HCT116 (cell line): ENCODE measurements at regions not wholly inside any gene's neighbourhood (a gene's known extent, or its start where the extent isn't known, plus 50 kb on each side); places are given as distances from the start of the nearest gene placed in this dataset.

Experiments
- ATAC-seq: fragments of 200-7000 bp; cut with Tn5 transposase; 2 replicates; pipeline ENCODE4 v1.9.1; 2020; ENCODE audit warnings: mild to moderate bottlenecking, moderate library complexity
- BruUV-seq: library from RNA; stranded (reverse); fragments of 400-500 nt; replicated peaks from 2 replicates; lab custom pipeline; 2021; lab: Mats Ljungman, UMichigan
- CTCF ChIA-PET: fragments of 300-600 bp; sonication (Branson Sonifier 250); formaldehyde crosslinking; loops from one replicate; lab custom pipeline; 2021; ENCODE audit warnings: antibody characterized with exemption; lab: Charles Lee
- POLR2A ChIA-PET: fragments of 300-600, 350-600 bp; sonication (Branson Sonifier 250); formaldehyde crosslinking; loops from one replicate; lab custom pipeline; 2021; ENCODE audit warnings: antibody characterized with exemption; lab: Charles Lee
- RAD21 ChIA-PET, 2 experiments: fragments of 300-600 bp; sonication (Branson Sonifier 250); formaldehyde crosslinking; loops; one replicate each; lab custom pipeline; 2023; ENCODE audit warnings: low total read pairs in 2 of 2; ENCODE audit not compliant: uncharacterized antibody in 2 of 2, unreplicated experiment in 2 of 2, low non-redundant PET in 1 of 2; lab: Charles Lee
- DNase-seq: peaks from one replicate; pipeline ENCODE4 v3.0.0-alpha.2; 2010; ENCODE audit warnings: low read depth, low spot score
- H2AFZ ChIP-seq: fragments of 200-600 bp; shearing (Covaris generic), sonication (generic); 2 replicates; pipeline ENCODE4 v1.6.1; 2017; ENCODE audit warnings: low read depth, mixed run types, mixed read lengths, antibody characterized with exemption, low read length; ENCODE audit not compliant: poor library complexity, severe bottlenecking
- H3K27ac ChIP-seq: 2 replicates; pipeline ENCODE4 v1.5.1; 2012; ENCODE audit warnings: low read depth, low read length
- H3K27me3 ChIP-seq: fragments of 200-600 bp; sonication (generic); 2 replicates; pipeline ENCODE4 v1.6.1; 2016; ENCODE audit warnings: mixed run types, low read length, mixed read lengths; ENCODE audit not compliant: insufficient read depth
- H3K36me3 ChIP-seq, 2 experiments: fragments of 200-500 bp in 1 of 2; fragments of 200-600 bp in 1 of 2; sonication (Bioruptor generic) in 1 of 2; sonication (generic) in 1 of 2; 2 replicates each; pipeline versions ENCODE4 v1.5.1 to v1.6.1; 2014 to 2016; ENCODE audit warnings: low read length in 2 of 2, inconsistent platforms in 1 of 2, mixed read lengths in 1 of 2, mixed run types in 1 of 2; ENCODE audit not compliant: insufficient read depth in 2 of 2, control insufficient read depth in 1 of 2
- H3K4me1 ChIP-seq, 2 experiments: fragments of 200-600 bp in 1 of 2; sonication (generic) in 1 of 2; 2 replicates each; pipeline versions ENCODE4 v1.5.1 to v1.6.1; 2012 to 2017; ENCODE audit warnings: low read length in 2 of 2, inconsistent platforms in 1 of 2, mild to moderate bottlenecking in 1 of 2, mixed read lengths in 1 of 2, mixed run types in 1 of 2, moderate library complexity in 1 of 2; ENCODE audit not compliant: insufficient read depth in 2 of 2, control insufficient read depth in 1 of 2
- H3K4me2 ChIP-seq: fragments of 200-600 bp; sonication (generic); 2 replicates; pipeline ENCODE4 v1.6.1; 2017; ENCODE audit warnings: mixed run types, low read length, mixed read lengths
- H3K4me3 ChIP-seq, 2 experiments: fragments of 200-600 bp in 1 of 2; sonication (generic) in 1 of 2; replicated peaks in 1 of 2; 2 replicates each; pipeline ENCODE4 v1.5.1; 2011 to 2016; ENCODE audit warnings: low read length in 2 of 2, control low read depth in 1 of 2, low read depth in 1 of 2, mild to moderate bottlenecking in 1 of 2, mixed read lengths in 1 of 2, mixed run types in 1 of 2
- H3K79me2 ChIP-seq: fragments of 200-600 bp; sonication (generic); 2 replicates; pipeline ENCODE4 v1.6.1; 2017; ENCODE audit warnings: mild to moderate bottlenecking, mixed run types, low read length, moderate library complexity, mixed read lengths; ENCODE audit not compliant: insufficient read depth
- H3K9ac ChIP-seq: fragments of 200-600 bp; sonication (generic); 2 replicates; pipeline ENCODE4 v1.6.1; 2016; ENCODE audit warnings: low read length, mixed read lengths
- H3K9me2 ChIP-seq: fragments of 200-600 bp; sonication (generic), shearing (Covaris generic); 2 replicates; pipeline ENCODE4 v1.6.1; 2017; ENCODE audit warnings: mixed run types, mild to moderate bottlenecking, moderate library complexity; ENCODE audit not compliant: insufficient read depth
- H3K9me3 ChIP-seq, 2 experiments: fragments of 200-500 bp in 1 of 2; fragments of 200-600 bp in 1 of 2; sonication (Bioruptor generic) in 1 of 2; sonication (generic) in 1 of 2; 2 replicates each; pipeline ENCODE4 v1.6.1; 2014 to 2017; ENCODE audit warnings: low read length in 2 of 2, mixed read lengths in 2 of 2, inconsistent platforms in 1 of 2, low read depth in 1 of 2, mild to moderate bottlenecking in 1 of 2, mixed run types in 1 of 2, moderate library complexity in 1 of 2; ENCODE audit not compliant: control insufficient read depth in 1 of 2, insufficient read depth in 1 of 2
- H4K20me1 ChIP-seq: fragments of 200-600 bp; sonication (generic), shearing (Covaris generic); 2 replicates; pipeline ENCODE4 v1.6.1; 2017; ENCODE audit warnings: mixed run types, mild to moderate bottlenecking, moderate library complexity; ENCODE audit not compliant: insufficient read depth
- CBX3 ChIP-seq: IDR thresholded peaks from 2 replicates; pipeline ENCODE4 v1.6.1; 2012; ENCODE audit warnings: low read depth
- CEBPB ChIP-seq: IDR thresholded peaks from 2 replicates; pipeline ENCODE4 v1.6.1; 2012; ENCODE audit warnings: low read depth
- ELF1 ChIP-seq: IDR thresholded peaks from 2 replicates; pipeline ENCODE4 v1.6.1; 2012; ENCODE audit warnings: low read depth, borderline replicate concordance
- FOSL1 ChIP-seq: IDR thresholded peaks from 2 replicates; pipeline ENCODE4 v1.6.1; 2012; ENCODE audit warnings: low read depth
- JUND ChIP-seq: IDR thresholded peaks from 2 replicates; pipeline ENCODE4 v1.6.1; 2012
- POLR2A ChIP-seq: IDR thresholded peaks from 2 replicates; pipeline ENCODE4 v1.7.0; 2011; ENCODE audit warnings: borderline replicate concordance; ENCODE audit not compliant: insufficient read depth, insufficient read length; ENCODE audit errors: extremely low read depth
- POLR2AphosphoS5 ChIP-seq: IDR thresholded peaks from 2 replicates; pipeline ENCODE4 v1.6.1; 2011; ENCODE audit warnings: mild to moderate bottlenecking, low read depth, low read length, moderate library complexity
- RAD21 ChIP-seq: IDR thresholded peaks from 2 replicates; pipeline ENCODE4 v1.6.1; 2012; ENCODE audit warnings: low read depth, mild to moderate bottlenecking
- SP1 ChIP-seq: IDR thresholded peaks from 2 replicates; pipeline ENCODE4 v1.6.1; 2012; ENCODE audit warnings: low read depth
- ZFX ChIP-seq: fragments of 450-650 bp; IDR thresholded peaks from 2 replicates; pipeline ENCODE4 v1.6.1; 2017
- intact Hi-C: fragments of 100-400 bp; cut with micrococcal nuclease; formaldehyde crosslinking; loops from 2 replicates; pipeline ENCODE4 v1.10.0; 2022
- TF ChIP-seq, protein P1 (sequence below): IDR thresholded peaks from 2 replicates; pipeline ENCODE4 v1.6.1; 2012; ENCODE audit warnings: low read depth

GRCh38 chr14:97874394-97874793 is 1077.2 kb downstream of the VRK1 start:
- ChIA-PET RAD21 (no interaction called here), POLR2A (no interaction called here)
- Histone ChIP-seq H3K4me3 (no peak overlapping the region), H2AFZ (no peak overlapping the region), H3K4me2 (no peak overlapping the region), H3K27me3 (no peaks in the 10 kb centered on the region), H3K4me1 (no peaks in the 10 kb centered on the region)
- intact Hi-C loops = no loop called here
- TF ChIP-seq CEBPB (no peak), SP1 (no peak), ZFX (no peak), ELF1 (no peak), POLR2AphosphoS5 (no peak), CBX3 (no peak), POLR2A (no peak), RAD21 (no peak), FOSL1 (no peak), JUND (no peak)
- TF ChIP-seq, protein P1, sequence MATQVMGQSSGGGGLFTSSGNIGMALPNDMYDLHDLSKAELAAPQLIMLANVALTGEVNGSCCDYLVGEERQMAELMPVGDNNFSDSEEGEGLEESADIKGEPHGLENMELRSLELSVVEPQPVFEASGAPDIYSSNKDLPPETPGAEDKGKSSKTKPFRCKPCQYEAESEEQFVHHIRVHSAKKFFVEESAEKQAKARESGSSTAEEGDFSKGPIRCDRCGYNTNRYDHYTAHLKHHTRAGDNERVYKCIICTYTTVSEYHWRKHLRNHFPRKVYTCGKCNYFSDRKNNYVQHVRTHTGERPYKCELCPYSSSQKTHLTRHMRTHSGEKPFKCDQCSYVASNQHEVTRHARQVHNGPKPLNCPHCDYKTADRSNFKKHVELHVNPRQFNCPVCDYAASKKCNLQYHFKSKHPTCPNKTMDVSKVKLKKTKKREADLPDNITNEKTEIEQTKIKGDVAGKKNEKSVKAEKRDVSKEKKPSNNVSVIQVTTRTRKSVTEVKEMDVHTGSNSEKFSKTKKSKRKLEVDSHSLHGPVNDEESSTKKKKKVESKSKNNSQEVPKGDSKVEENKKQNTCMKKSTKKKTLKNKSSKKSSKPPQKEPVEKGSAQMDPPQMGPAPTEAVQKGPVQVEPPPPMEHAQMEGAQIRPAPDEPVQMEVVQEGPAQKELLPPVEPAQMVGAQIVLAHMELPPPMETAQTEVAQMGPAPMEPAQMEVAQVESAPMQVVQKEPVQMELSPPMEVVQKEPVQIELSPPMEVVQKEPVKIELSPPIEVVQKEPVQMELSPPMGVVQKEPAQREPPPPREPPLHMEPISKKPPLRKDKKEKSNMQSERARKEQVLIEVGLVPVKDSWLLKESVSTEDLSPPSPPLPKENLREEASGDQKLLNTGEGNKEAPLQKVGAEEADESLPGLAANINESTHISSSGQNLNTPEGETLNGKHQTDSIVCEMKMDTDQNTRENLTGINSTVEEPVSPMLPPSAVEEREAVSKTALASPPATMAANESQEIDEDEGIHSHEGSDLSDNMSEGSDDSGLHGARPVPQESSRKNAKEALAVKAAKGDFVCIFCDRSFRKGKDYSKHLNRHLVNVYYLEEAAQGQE = no peak
- TF ChIP-seq, all 23 proteins: peak for 0
- H3K36me3 ChIP-seq = no peaks in the 10 kb centered on the region
- no peaks in the 10 kb centered on the region for H3K9me3 ChIP-seq
- CTCF ChIA-PET = no interaction called here
- ATAC-seq (no peak), DNase-seq (no peak)
- H3K79me2 ChIP-seq = no peaks in the 10 kb centered on the region
- no peak overlapping the region for H3K9ac ChIP-seq
- no peaks in the 10 kb centered on the region for H4K20me1 ChIP-seq
- H3K27ac ChIP-seq = no peak overlapping the region
- no TSS peak for BruUV-seq
- H3K9me2 ChIP-seq = no peaks in the 10 kb centered on the region
